Left ventricle myocardium inferior (tissue), 1 donor: ENCODE measurements at regions not wholly inside any gene's neighbourhood (a gene's known extent, or its start where the extent isn't known, plus 50 kb on each side); places are given as distances from the start of the nearest gene placed in this dataset.

Experiments
- DNase-seq: peaks from one replicate; pipeline ENCODE4 v3.0.0-alpha.2; 2020
- H3K27ac ChIP-seq: fragments of 200-600 bp; replicated peaks from 2 replicates; pipeline ENCODE4 v1.8.0; 2021
- H3K27me3 ChIP-seq: fragments of 200-600 bp; 2 replicates; pipeline ENCODE4 v1.8.0; 2021; ENCODE audit warnings: low read depth
- H3K36me3 ChIP-seq: fragments of 200-600 bp; 2 replicates; pipeline ENCODE4 v1.8.0; 2021
- H3K4me1 ChIP-seq: fragments of 200-600 bp; 2 replicates; pipeline ENCODE4 v1.8.0; 2021
- H3K4me3 ChIP-seq: fragments of 200-600 bp; 2 replicates; pipeline ENCODE4 v1.8.0; 2021; ENCODE audit warnings: mild to moderate bottlenecking, moderate library complexity
- H3K9me3 ChIP-seq: fragments of 200-600 bp; replicated peaks from 2 replicates; pipeline ENCODE4 v1.8.0; 2021
- CTCF ChIP-seq: fragments of 200-600 bp; IDR thresholded peaks from 2 replicates; pipeline ENCODE4 v1.8.0; 2021; ENCODE audit warnings: antibody characterized with exemption, mild to moderate bottlenecking, borderline replicate concordance
- intact Hi-C: fragments of 100-400 bp; cut with micrococcal nuclease; formaldehyde crosslinking; loops from one replicate; pipeline ENCODE4 v1.11.0; 2022
- donor health status: DM: no; HTN: yes; CAD: no; lungs with severe emphysema.

GRCh38 chr5:165137701-165138100, 1632.3 kb downstream of the MAT2B start:
- H3K9me3 ChIP-seq, result no peaks in the 10 kb centered on the region
- H3K36me3 ChIP-seq, result no peaks in the 10 kb centered on the region
- DNase-seq, result no peak
- no peaks in the 10 kb centered on the region for H3K4me1 ChIP-seq
- H3K27ac ChIP-seq, result no peak overlapping the region
- intact Hi-C loops, result no loop called here
- no peak overlapping the region for H3K4me3 ChIP-seq
- H3K27me3 ChIP-seq, result no peaks in the 10 kb centered on the region
- no peak for TF ChIP-seq CTCF

GRCh38 chr5:165138236-165138635, 1632.8 kb downstream of the MAT2B start:
- Histone ChIP-seq H3K27ac (no peak overlapping the region), H3K27me3 (no peaks in the 10 kb centered on the region), H3K4me3 (no peak overlapping the region), H3K4me1 (no peaks in the 10 kb centered on the region), H3K36me3 (no peaks in the 10 kb centered on the region), H3K9me3 (no peaks in the 10 kb centered on the region)
- intact Hi-C loops, result no loop called here
- TF ChIP-seq CTCF, result no peak
- no peak for DNase-seq

DNA sequence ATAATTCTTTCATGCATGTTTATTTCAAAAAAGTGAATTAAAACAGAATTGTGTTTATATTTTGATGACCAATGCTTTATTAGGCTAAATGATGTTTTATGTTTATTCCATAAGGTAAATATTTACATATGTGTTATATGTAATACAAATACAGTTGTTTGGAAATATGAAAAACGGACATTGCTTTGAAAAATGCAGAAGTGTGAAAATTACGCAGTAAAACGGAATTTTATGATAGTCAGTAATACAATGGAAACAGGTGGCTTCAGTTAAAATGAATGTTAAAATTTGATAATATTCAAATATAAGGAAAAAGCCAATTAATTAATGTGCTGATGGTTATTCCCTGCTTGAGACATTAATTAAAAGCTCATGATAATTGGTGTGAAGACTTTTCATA, 1633.8 kb downstream of the MAT2B start:
- Histone ChIP-seq H3K4me3 (no peak overlapping the region), H3K36me3 (no peaks in the 10 kb centered on the region), H3K9me3 (no peaks in the 10 kb centered on the region), H3K27ac (no peak overlapping the region), H3K4me1 (no peaks in the 10 kb centered on the region), H3K27me3 (no peaks in the 10 kb centered on the region)
- no peak for DNase-seq
- no peak for TF ChIP-seq CTCF
- intact Hi-C loops, result no loop called here

DNA sequence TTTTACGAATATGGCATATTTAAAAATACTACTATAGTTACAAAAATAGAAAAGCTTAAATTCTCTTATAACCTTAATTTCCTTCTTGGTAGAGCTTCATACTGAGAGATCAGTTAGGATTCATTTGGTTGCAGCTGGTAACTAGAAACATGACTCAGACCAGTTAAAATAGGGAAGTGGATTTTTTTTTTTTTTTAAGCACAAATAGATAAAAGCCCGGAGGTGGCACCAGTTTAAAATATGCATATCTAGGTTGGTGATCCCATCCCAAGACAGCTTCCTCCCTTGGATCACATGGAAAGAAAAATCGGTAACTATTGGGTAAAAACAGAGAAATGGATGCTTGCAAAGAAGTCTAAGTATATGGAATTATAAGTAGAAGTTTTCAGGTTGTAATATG, 1634.3 kb downstream of the MAT2B start:
- H3K27me3 ChIP-seq, result no peaks in the 10 kb centered on the region
- no peak for TF ChIP-seq CTCF
- no peaks in the 10 kb centered on the region for H3K4me1 ChIP-seq
- no peaks in the 10 kb centered on the region for H3K9me3 ChIP-seq
- no peak overlapping the region for H3K27ac ChIP-seq
- intact Hi-C loops, result no loop called here
- no peak for DNase-seq
- no peak overlapping the region for H3K4me3 ChIP-seq
- H3K36me3 ChIP-seq, result no peaks in the 10 kb centered on the region

DNA sequence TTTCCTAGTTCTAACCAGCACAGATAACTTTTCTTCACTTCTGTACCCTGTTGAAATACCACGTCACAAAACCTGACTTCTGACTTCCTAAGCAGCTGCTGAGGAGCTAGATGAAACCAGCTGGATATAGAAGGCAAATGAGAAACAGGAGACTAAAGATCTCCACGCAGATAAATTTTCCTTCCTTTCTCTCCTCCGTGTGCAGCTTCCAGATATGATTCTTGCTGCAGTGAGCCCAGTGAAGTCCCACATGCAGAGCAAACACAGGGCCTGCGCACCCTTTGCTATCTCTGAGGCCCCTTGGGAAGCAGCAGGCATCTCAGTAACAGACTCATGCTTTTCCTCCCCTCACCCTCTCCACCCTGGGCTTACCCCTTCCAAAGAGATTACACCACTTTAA, 1638.3 kb downstream of the MAT2B start:
- no peaks in the 10 kb centered on the region for H3K9me3 ChIP-seq
- no peaks in the 10 kb centered on the region for H3K36me3 ChIP-seq
- no peak for TF ChIP-seq CTCF
- no peaks in the 10 kb centered on the region for H3K4me1 ChIP-seq
- no peak for DNase-seq
- no peak overlapping the region for H3K4me3 ChIP-seq
- H3K27ac ChIP-seq, result no peak overlapping the region
- H3K27me3 ChIP-seq, result no peaks in the 10 kb centered on the region
- intact Hi-C loops, result no loop called here

GRCh38 chr5:165149431-165149830, 1644.0 kb downstream of the MAT2B start:
- Histone ChIP-seq H3K27me3 (no peaks in the 10 kb centered on the region), H3K9me3 (no peaks in the 10 kb centered on the region), H3K4me1 (no peaks in the 10 kb centered on the region), H3K4me3 (no peak overlapping the region), H3K36me3 (no peaks in the 10 kb centered on the region), H3K27ac (no peak overlapping the region)
- no peak for DNase-seq
- intact Hi-C loops, result no loop called here
- no peak for TF ChIP-seq CTCF
